ENCODE measurements at regions not wholly inside any gene's neighbourhood (a gene's known extent, or its start where the extent isn't known, plus 50 kb on each side); places are given as distances from the start of the nearest gene placed in this dataset.

- Mint-ChIP-seq H3K9me3 (peaks cover 5% of the 10 kb centered on the region), H3K4me1 (no peaks in the 10 kb centered on the region), H3K36me3 (no peaks in the 10 kb centered on the region)
Observed at GRCh38 chr3:174775603-174776002, 83.5 kb upstream of the NAALADL2 start.

DNA sequence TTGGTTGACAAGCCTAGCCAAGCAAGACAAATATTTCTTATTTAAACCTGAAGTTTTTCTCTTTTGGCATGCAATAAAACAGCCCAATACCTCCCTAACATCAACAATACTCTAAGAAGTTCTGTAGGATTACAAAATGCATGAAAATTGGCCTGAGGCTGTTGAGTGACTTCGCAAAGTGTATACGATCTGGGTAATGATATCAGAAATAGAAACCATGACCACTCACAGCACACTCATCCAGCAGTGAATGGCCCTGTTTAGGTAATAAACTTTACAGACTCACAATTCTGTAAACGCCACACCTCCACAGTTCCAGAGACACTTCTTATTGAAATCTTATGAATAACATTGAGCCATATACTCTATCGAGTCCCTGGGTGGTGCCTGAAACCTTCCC, 83.0 kb upstream of the NAALADL2 start:
- Mint-ChIP-seq H3K27ac (no peak overlapping the region), H3K4me3 (no peak overlapping the region), H3K9me3 (peaks cover 7% of the 10 kb centered on the region), H3K27me3 (no peaks in the 10 kb centered on the region), H3K36me3 (no peaks in the 10 kb centered on the region), H3K4me1 (no peaks in the 10 kb centered on the region)
- no peak for DNase-seq

More at GRCh38 chr3:174775603-174776002, 83.5 kb upstream of the NAALADL2 start:
- DNase-seq: no peak
- no peak overlapping the region for H3K4me3 Mint-ChIP-seq
- no peak overlapping the region for H3K27ac Mint-ChIP-seq
- H3K27me3 Mint-ChIP-seq: no peaks in the 10 kb centered on the region

DNA sequence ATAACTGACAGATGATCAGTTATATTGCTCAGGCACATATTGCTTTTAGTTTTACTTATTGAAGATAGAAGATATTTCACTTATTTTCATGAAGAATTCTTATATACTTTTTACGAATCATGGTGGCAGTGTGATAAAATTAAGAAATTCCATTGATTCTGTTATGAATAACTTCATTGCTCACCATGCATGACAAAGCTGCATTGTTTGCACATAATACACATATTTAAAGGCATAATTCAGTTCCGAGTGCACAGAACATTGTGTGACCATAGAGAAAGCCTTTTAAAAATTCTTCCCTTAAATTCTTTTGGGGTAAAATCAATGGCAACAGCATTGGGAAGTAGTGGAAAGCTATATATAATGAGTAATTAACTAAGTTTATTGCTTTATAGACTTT, 82.5 kb upstream of the NAALADL2 start:
- Mint-ChIP-seq H3K27me3 (no peaks in the 10 kb centered on the region), H3K4me1 (no peaks in the 10 kb centered on the region), H3K27ac (no peak overlapping the region), H3K36me3 (no peaks in the 10 kb centered on the region), H3K9me3 (peaks cover 8% of the 10 kb centered on the region), H3K4me3 (no peak overlapping the region)
- no peak for DNase-seq

DNA sequence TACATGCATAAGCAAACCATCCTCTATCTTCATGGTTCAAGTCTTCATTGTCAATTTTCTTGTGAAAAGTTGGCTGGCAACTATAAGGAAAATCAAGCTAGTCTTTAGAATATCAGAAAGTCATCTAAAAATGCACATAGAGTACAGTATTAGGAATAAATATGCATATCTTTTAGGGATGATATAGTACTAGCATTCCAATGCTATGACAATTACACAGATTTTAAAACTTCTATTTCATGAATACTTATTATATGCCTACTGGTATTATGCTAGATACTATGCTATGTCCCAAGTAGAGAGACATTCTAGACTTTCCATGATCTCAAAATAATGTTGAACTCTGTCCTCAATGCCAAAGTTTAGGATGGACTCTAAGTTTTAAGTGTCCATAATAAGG, 81.3 kb upstream of the NAALADL2 start:
- no peaks in the 10 kb centered on the region for H3K27me3 Mint-ChIP-seq
- peaks cover 8% of the 10 kb centered on the region for H3K9me3 Mint-ChIP-seq
- H3K4me3 Mint-ChIP-seq: no peak overlapping the region
- no peaks in the 10 kb centered on the region for H3K36me3 Mint-ChIP-seq
- no peak for DNase-seq
- H3K4me1 Mint-ChIP-seq: no peaks in the 10 kb centered on the region
- H3K27ac Mint-ChIP-seq: no peak overlapping the region

GRCh38 chr3:174783502-174783901, 75.6 kb upstream of the NAALADL2 start:
- peaks cover 10% of the 10 kb centered on the region for H3K9me3 Mint-ChIP-seq

GRCh38 chr3:174784206-174784934, 74.8 kb upstream of the NAALADL2 start:
- no peaks in the 10 kb centered on the region for H3K27me3 Mint-ChIP-seq
- H3K4me3 Mint-ChIP-seq: no peak overlapping the region
- H3K27ac Mint-ChIP-seq: no peak overlapping the region
- H3K9me3 Mint-ChIP-seq: peaks cover 10% of the 10 kb centered on the region
- H3K4me1 Mint-ChIP-seq: no peaks in the 10 kb centered on the region
- no peaks in the 10 kb centered on the region for H3K36me3 Mint-ChIP-seq
- no peak for DNase-seq

More at GRCh38 chr3:174783502-174783901, 75.6 kb upstream of the NAALADL2 start:
- no peaks in the 10 kb centered on the region for H3K36me3 Mint-ChIP-seq
- H3K4me3 Mint-ChIP-seq: no peak overlapping the region
- no peaks in the 10 kb centered on the region for H3K4me1 Mint-ChIP-seq
- H3K27me3 Mint-ChIP-seq: no peaks in the 10 kb centered on the region
- H3K27ac Mint-ChIP-seq: no peak overlapping the region
- no peak for DNase-seq

DNA sequence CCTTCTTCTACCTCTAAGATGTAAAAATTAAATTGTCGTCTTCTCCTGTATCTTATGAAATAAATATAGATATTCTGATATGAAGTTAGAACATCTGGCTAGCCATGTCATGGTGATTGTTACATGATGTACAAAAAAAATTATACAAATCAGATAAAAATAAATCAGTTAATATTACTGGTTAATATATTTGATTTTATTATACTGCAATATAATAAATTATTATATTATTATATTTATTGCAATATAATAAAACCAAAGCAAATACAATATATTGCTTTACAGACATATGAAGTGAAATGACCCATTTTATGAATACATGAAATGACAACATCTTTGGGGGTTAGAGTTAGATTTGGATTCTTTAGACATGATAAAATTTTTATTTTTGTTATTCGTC, 72.3 kb upstream of the NAALADL2 start:
- Mint-ChIP-seq H3K27ac (no peak overlapping the region), H3K4me3 (no peak overlapping the region), H3K36me3 (no peaks in the 10 kb centered on the region), H3K9me3 (peaks cover 2% of the 10 kb centered on the region), H3K4me1 (no peaks in the 10 kb centered on the region), H3K27me3 (no peaks in the 10 kb centered on the region)
- no peak for DNase-seq

- H3K27me3 Mint-ChIP-seq: no peaks in the 10 kb centered on the region
- H3K4me1 Mint-ChIP-seq: no peaks in the 10 kb centered on the region
- H3K27ac Mint-ChIP-seq: no peak overlapping the region
- no peak for DNase-seq
- H3K4me3 Mint-ChIP-seq: no peak overlapping the region
- H3K9me3 Mint-ChIP-seq: peaks cover 2% of the 10 kb centered on the region
- H3K36me3 Mint-ChIP-seq: no peaks in the 10 kb centered on the region
Observed at GRCh38 chr3:174791161-174791560, 68.0 kb upstream of the NAALADL2 start.

- Mint-ChIP-seq H3K4me3 (no peak overlapping the region), H3K4me1 (no peaks in the 10 kb centered on the region), H3K27me3 (no peaks in the 10 kb centered on the region), H3K9me3 (no peaks in the 10 kb centered on the region), H3K36me3 (no peaks in the 10 kb centered on the region), H3K27ac (no peak overlapping the region)
- no peak for DNase-seq
Observed at GRCh38 chr3:174792864-174793263, 66.3 kb upstream of the NAALADL2 start.

Measured in activated naive CD8-positive, alpha-beta T cell treated with anti-CD3 and anti-CD28 coated beads for 36 hours (primary cell).